Parathyroid adenoma (tissue), 2 donors: ENCODE measurements at regions not wholly inside any gene's neighbourhood (a gene's known extent, or its start where the extent isn't known, plus 50 kb on each side); places are given as distances from the start of the nearest gene placed in this dataset.

ENCODE experiments used
- H2AFZ ChIP-seq: fragments of 300-600 bp; sonication (generic); one replicate; pipeline ENCODE4 v1.7.0; 2017; ENCODE audit warnings: antibody characterized with exemption, mild to moderate bottlenecking
- H3K27ac ChIP-seq: fragments of 300-600 bp; sonication (generic); one replicate; pipeline ENCODE4 v1.7.0; 2017
- H3K27me3 ChIP-seq: fragments of 300-600 bp; sonication (generic); one replicate; pipeline ENCODE4 v1.7.0; 2017; ENCODE audit warnings: low read length; ENCODE audit not compliant: control insufficient read depth, insufficient read depth
- H3K36me3 ChIP-seq: fragments of 300-600 bp; sonication (generic); one replicate; pipeline ENCODE4 v1.7.0; 2017; ENCODE audit warnings: low read length; ENCODE audit not compliant: control insufficient read depth, insufficient read depth
- H3K4me1 ChIP-seq: fragments of 300-600 bp; sonication (generic); one replicate; pipeline ENCODE4 v1.7.0; 2017; ENCODE audit warnings: control low read depth
- H3K4me2 ChIP-seq: fragments of 300-600 bp; sonication (generic); one replicate; pipeline ENCODE4 v1.7.0; 2017; ENCODE audit warnings: low read length
- H3K4me3 ChIP-seq: fragments of 300-600 bp; sonication (generic); one replicate; pipeline ENCODE4 v1.7.0; 2017; ENCODE audit warnings: low read depth, low read length
- H3K79me2 ChIP-seq: fragments of 300-600 bp; sonication (generic); one replicate; pipeline ENCODE4 v1.7.0; 2017; ENCODE audit warnings: control low read depth
- H3K9ac ChIP-seq: fragments of 300-600 bp; sonication (generic); one replicate; pipeline ENCODE4 v1.7.0; 2017; ENCODE audit warnings: mild to moderate bottlenecking
- H3K9me3 ChIP-seq: fragments of 300-600 bp; sonication (generic); one replicate; pipeline ENCODE4 v1.7.0; 2017; ENCODE audit warnings: low read length; ENCODE audit not compliant: control insufficient read depth
- TF ChIP-seq, protein P1 (sequence below): fragments of 300-600 bp; sonication (generic); IDR thresholded peaks from one replicate; pipeline ENCODE4 v1.7.0; 2017; ENCODE audit warnings: antibody characterized with exemption, mild to moderate bottlenecking
- donor health status: primary hyperparathyroidism.

GRCh38 chr5:117793963-117794362 lies 1194.4 kb downstream of the DTWD2 start:
- Histone ChIP-seq H3K4me3 (no peak overlapping the region), H3K4me1 (no peaks in the 10 kb centered on the region), H2AFZ (no peak overlapping the region), H3K4me2 (no peak overlapping the region), H3K27ac (no peak overlapping the region), H3K27me3 (no peaks in the 10 kb centered on the region), H3K9ac (no peak overlapping the region), H3K79me2 (no peaks in the 10 kb centered on the region), H3K36me3 (no peaks in the 10 kb centered on the region), H3K9me3 (no peaks in the 10 kb centered on the region)
- TF ChIP-seq, protein P1, sequence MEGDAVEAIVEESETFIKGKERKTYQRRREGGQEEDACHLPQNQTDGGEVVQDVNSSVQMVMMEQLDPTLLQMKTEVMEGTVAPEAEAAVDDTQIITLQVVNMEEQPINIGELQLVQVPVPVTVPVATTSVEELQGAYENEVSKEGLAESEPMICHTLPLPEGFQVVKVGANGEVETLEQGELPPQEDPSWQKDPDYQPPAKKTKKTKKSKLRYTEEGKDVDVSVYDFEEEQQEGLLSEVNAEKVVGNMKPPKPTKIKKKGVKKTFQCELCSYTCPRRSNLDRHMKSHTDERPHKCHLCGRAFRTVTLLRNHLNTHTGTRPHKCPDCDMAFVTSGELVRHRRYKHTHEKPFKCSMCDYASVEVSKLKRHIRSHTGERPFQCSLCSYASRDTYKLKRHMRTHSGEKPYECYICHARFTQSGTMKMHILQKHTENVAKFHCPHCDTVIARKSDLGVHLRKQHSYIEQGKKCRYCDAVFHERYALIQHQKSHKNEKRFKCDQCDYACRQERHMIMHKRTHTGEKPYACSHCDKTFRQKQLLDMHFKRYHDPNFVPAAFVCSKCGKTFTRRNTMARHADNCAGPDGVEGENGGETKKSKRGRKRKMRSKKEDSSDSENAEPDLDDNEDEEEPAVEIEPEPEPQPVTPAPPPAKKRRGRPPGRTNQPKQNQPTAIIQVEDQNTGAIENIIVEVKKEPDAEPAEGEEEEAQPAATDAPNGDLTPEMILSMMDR, result no peak

DNA sequence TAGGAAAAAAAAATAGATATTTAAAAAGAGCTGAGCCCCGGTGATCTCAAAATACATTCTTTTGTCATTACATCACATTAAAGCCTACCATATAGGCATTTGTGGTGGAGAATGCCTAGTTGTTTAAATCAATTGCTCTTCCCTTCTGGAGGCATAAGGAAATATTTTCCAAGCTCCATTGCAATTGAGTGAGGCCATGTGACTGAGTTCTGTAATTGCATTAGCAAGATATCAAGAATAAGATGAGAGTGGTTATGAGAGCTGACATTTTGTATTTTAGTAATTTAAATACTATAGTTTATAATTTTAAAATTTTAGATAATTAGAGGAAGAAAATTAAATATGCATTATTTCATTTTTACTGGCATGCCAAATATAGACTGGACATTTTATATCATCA lies 1195.9 kb downstream of the DTWD2 start:
- no peaks in the 10 kb centered on the region for H3K36me3 ChIP-seq
- no peaks in the 10 kb centered on the region for H3K27me3 ChIP-seq
- H3K4me1 ChIP-seq, result no peaks in the 10 kb centered on the region
- no peak overlapping the region for H3K4me2 ChIP-seq
- H3K9ac ChIP-seq, result no peak overlapping the region
- H3K9me3 ChIP-seq, result no peaks in the 10 kb centered on the region
- H3K27ac ChIP-seq, result no peak overlapping the region
- no peak overlapping the region for H2AFZ ChIP-seq
- H3K4me3 ChIP-seq, result no peak overlapping the region
- no peaks in the 10 kb centered on the region for H3K79me2 ChIP-seq
- TF ChIP-seq, protein P1, result no peak

- no peak overlapping the region for H2AFZ ChIP-seq
- H3K27ac ChIP-seq, result no peak overlapping the region
- no peaks in the 10 kb centered on the region for H3K27me3 ChIP-seq
- no peak overlapping the region for H3K9ac ChIP-seq
- no peak overlapping the region for H3K4me2 ChIP-seq
- H3K36me3 ChIP-seq, result no peaks in the 10 kb centered on the region
- H3K4me1 ChIP-seq, result no peaks in the 10 kb centered on the region
- no peak overlapping the region for H3K4me3 ChIP-seq
- no peaks in the 10 kb centered on the region for H3K79me2 ChIP-seq
- TF ChIP-seq, protein P1, result no peak
- H3K9me3 ChIP-seq, result no peaks in the 10 kb centered on the region
These were observed 1199.8 kb downstream of the DTWD2 start for GRCh38 chr5:117788596-117788995.

DNA sequence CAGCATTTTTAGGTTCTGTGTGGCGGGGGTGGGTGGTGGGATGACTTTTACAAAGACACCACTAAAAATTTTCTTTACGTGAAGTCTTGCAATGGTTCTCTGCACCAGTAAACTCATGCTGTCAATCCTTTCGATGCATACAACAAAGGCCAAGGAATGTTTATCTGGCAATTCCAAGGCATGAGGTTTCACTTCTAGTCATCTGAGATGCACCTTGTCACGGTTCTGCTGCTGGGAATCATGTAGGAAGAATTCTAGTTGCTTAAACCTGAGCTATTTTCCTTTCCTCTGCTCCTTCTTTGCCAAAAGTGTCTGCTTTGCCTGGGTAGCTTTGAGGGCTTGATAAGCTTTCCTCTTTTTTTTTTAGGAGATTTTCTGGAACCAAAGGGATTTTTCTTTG lies 1204.5 kb upstream of the SEMA6A start:
- H3K27me3 ChIP-seq, result no peaks in the 10 kb centered on the region
- TF ChIP-seq, protein P1, result no peak
- H3K9me3 ChIP-seq, result no peaks in the 10 kb centered on the region
- no peak overlapping the region for H3K4me2 ChIP-seq
- no peak overlapping the region for H3K4me3 ChIP-seq
- H3K36me3 ChIP-seq, result no peaks in the 10 kb centered on the region
- H3K4me1 ChIP-seq, result no peaks in the 10 kb centered on the region
- H3K9ac ChIP-seq, result no peak overlapping the region
- H3K27ac ChIP-seq, result no peak overlapping the region
- no peak overlapping the region for H2AFZ ChIP-seq
- H3K79me2 ChIP-seq, result no peaks in the 10 kb centered on the region

- H2AFZ ChIP-seq, result no peak overlapping the region
- no peak overlapping the region for H3K27ac ChIP-seq
- H3K4me1 ChIP-seq, result no peaks in the 10 kb centered on the region
- no peaks in the 10 kb centered on the region for H3K36me3 ChIP-seq
- H3K4me2 ChIP-seq, result no peak overlapping the region
- H3K27me3 ChIP-seq, result no peaks in the 10 kb centered on the region
- no peaks in the 10 kb centered on the region for H3K79me2 ChIP-seq
- no peaks in the 10 kb centered on the region for H3K9me3 ChIP-seq
- H3K4me3 ChIP-seq, result no peak overlapping the region
- no peak overlapping the region for H3K9ac ChIP-seq
- TF ChIP-seq, protein P1, result no peak
These were observed 1202.4 kb upstream of the SEMA6A start for GRCh38 chr5:117776977-117777376.
